GM12865 (cell line): ENCODE measurements at regions not wholly inside any gene's neighbourhood (a gene's known extent, or its start where the extent isn't known, plus 50 kb on each side); places are given as distances from the start of the nearest gene placed in this dataset.

Experiments
- DNase-seq: peaks from one replicate; pipeline ENCODE4 v3.0.0; 2010; ENCODE audit warnings: low read depth
- H3K4me3 ChIP-seq: 2 replicates; pipeline ENCODE4 v1.5.1; 2011; ENCODE audit warnings: mild to moderate bottlenecking, low read depth, low read length, control low read depth
- CTCF ChIP-seq: IDR thresholded peaks from 2 replicates; pipeline ENCODE4 v1.5.1; 2011; ENCODE audit warnings: low read length, control low read depth, low read depth, inconsistent platforms; ENCODE audit not compliant: insufficient read depth; ENCODE audit errors: missing control alignments

- TF ChIP-seq CTCF: no peak
- DNase-seq: no peak
- H3K4me3 ChIP-seq: no peak overlapping the region
These were observed 97.9 kb upstream of the RIOK3 start for GRCh38 chr18:23355206-23355605.

GRCh38 chr18:23356424-23356823 is 96.7 kb upstream of the RIOK3 start:
- no peak for DNase-seq
- H3K4me3 ChIP-seq: no peak overlapping the region
- TF ChIP-seq CTCF: no peak

GRCh38 chr18:23356915-23357601 is 96.0 kb upstream of the RIOK3 start:
- no peak for TF ChIP-seq CTCF
- H3K4me3 ChIP-seq: no peak overlapping the region
- no peak for DNase-seq

GRCh38 chr18:23357996-23358594 is 95.0 kb upstream of the RIOK3 start:
- no peak for TF ChIP-seq CTCF
- peak overlapping the region; percentile 31 for H3K4me3 ChIP-seq
- DNase-seq: no peak

GRCh38 chr18:23359421-23359820 is 93.7 kb upstream of the RIOK3 start:
- TF ChIP-seq CTCF: no peak
- DNase-seq: no peak
- no peak overlapping the region for H3K4me3 ChIP-seq

GRCh38 chr18:23363865-23364570 is 89.1 kb upstream of the RIOK3 start:
- no peak overlapping the region for H3K4me3 ChIP-seq
- TF ChIP-seq CTCF: no peak
- DNase-seq: no peak
